Gastroesophageal sphincter (tissue), 4 donors: ENCODE measurements at regions not wholly inside any gene's neighbourhood (a gene's known extent, or its start where the extent isn't known, plus 50 kb on each side); places are given as distances from the start of the nearest gene placed in this dataset.

Experiments
- ATAC-seq: fragments of 150-250 bp; one replicate; pipeline ENCODE4 v1.9.1; 2016; ENCODE audit warnings: mild to moderate bottlenecking, moderate library complexity
- H3K27ac ChIP-seq, 4 donors: fragments of 200-600 bp; sonication (generic) in 3 of 4; 1 replicate in 3 of 4; 2 replicates in 1 of 4; pipeline ENCODE4 v1.5.1; 2016 to 2019
- H3K27me3 ChIP-seq: fragments of 200-600 bp; sonication (generic); one replicate; pipeline ENCODE4 v1.5.1; 2019
- H3K36me3 ChIP-seq, 2 donors: fragments of 200-600 bp; sonication (generic); one replicate each; pipeline ENCODE4 v1.5.1; 2019; ENCODE audit warnings: control low read depth in 1 of 2
- H3K4me1 ChIP-seq, 3 donors: fragments of 200-600 bp; sonication (generic); 1 replicate in 2 of 3; 2 replicates in 1 of 3; pipeline ENCODE4 v1.5.1; 2016 to 2019; ENCODE audit warnings: control low read depth in 2 of 3
- H3K4me3 ChIP-seq, 2 donors: fragments of 200-600 bp; sonication (generic); one replicate each; pipeline ENCODE4 v1.5.1; 2019; ENCODE audit warnings: mild to moderate bottlenecking in 1 of 2, moderate library complexity in 1 of 2
- H3K9me3 ChIP-seq, 3 donors: fragments of 200-600 bp; sonication (generic); one replicate each; pipeline ENCODE4 v1.5.1; 2017 to 2019; ENCODE audit warnings: control low read depth in 2 of 3
- EP300 ChIP-seq: sonication (generic); formaldehyde crosslinking; IDR thresholded peaks from one replicate; pipeline ENCODE4 v1.6.1; 2017; ENCODE audit warnings: antibody characterized with exemption, mild to moderate bottlenecking
- POLR2A ChIP-seq, 2 donors: fragments of 450-650 bp; IDR thresholded peaks; one replicate each; pipeline ENCODE4 v1.6.1; 2017; ENCODE audit warnings: antibody characterized with exemption in 2 of 2, mild to moderate bottlenecking in 2 of 2, moderate library complexity in 1 of 2
- POLR2AphosphoS5 ChIP-seq: sonication (generic); formaldehyde crosslinking; IDR thresholded peaks from one replicate; pipeline ENCODE4 v1.6.1; 2017; ENCODE audit warnings: antibody characterized with exemption
- WGBS, 2 donors: methylation state at CpG; one replicate each; pipeline ENCODE4 v1.1.5; 2018; ENCODE audit warnings: low coverage in 1 of 2; 5-methylcytosine and 5-hydroxymethylcytosine counted together
- TF ChIP-seq, protein P1 (sequence below), 4 experiments: fragments of 200-600 bp in 2 of 4; fragments of 450-650 bp in 2 of 4; sonication (generic) in 1 of 4; IDR thresholded peaks; one replicate each; pipeline ENCODE4 v1.5.1; 2017 to 2019; ENCODE audit warnings: antibody characterized with exemption in 4 of 4, mild to moderate bottlenecking in 2 of 4, moderate library complexity in 2 of 4

DNA sequence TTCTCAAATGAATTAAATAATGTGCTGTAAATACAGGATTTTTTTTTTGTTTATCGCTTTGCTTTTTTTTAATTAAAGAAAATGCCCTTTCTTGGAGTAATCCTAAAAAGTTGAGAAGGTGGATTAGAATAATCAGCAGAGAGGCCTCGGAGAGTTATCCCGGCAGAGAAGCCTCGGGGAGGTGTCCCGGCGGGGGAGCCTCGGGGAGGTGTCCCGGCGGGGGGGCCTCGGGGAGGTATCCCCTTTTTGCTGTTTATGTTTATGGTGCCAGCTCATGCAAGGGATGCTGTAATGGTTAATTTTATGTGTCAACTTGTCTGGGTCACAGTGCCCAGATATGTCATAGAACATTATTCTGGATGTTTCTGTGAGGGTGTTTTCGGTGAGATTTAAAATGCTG lies 263.0 kb upstream of the TRIB2 start:
- Histone ChIP-seq H3K9me3 (no peaks in the 10 kb centered on the region), H3K4me1 (peaks cover 0 to 31% (median 16%) of the 10 kb centered on the region in 3 donors), H3K27me3 (no peaks in the 10 kb centered on the region), H3K27ac (no peak overlapping the region), H3K4me3 (no peak overlapping the region), H3K36me3 (no peaks in the 10 kb centered on the region)
- no peak for ATAC-seq
- no peak for TF ChIP-seq POLR2AphosphoS5
- TF ChIP-seq, protein P1, sequence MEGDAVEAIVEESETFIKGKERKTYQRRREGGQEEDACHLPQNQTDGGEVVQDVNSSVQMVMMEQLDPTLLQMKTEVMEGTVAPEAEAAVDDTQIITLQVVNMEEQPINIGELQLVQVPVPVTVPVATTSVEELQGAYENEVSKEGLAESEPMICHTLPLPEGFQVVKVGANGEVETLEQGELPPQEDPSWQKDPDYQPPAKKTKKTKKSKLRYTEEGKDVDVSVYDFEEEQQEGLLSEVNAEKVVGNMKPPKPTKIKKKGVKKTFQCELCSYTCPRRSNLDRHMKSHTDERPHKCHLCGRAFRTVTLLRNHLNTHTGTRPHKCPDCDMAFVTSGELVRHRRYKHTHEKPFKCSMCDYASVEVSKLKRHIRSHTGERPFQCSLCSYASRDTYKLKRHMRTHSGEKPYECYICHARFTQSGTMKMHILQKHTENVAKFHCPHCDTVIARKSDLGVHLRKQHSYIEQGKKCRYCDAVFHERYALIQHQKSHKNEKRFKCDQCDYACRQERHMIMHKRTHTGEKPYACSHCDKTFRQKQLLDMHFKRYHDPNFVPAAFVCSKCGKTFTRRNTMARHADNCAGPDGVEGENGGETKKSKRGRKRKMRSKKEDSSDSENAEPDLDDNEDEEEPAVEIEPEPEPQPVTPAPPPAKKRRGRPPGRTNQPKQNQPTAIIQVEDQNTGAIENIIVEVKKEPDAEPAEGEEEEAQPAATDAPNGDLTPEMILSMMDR (IDR thresholded peaks at IDR 0.05): no peak
- TF ChIP-seq EP300: no peak
- no peak for TF ChIP-seq POLR2A (IDR thresholded peaks at IDR 0.05)
- 83 to 100% methylated on average over 1 to 11 of the region's 11 CpGs for WGBS, 2 donors

DNA sequence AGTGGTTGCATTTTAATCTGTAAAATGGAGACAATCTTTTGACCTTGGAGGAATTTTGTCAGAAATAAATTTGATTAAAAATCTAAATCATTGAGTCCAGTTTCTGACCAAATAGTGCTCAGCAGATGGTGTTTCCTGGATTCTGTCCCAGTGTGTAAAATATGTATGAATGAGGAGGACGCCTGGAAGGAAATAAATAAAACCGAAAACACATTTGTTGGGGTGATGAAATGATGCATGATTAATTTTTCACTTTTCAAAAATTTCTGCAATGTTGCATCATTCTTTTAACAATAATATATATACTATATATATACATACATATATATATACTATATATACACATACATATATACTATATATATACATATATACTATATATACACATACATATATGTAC lies 261.1 kb upstream of the TRIB2 start:
- WGBS, 2 donors: 29 to 72% methylated on average over 2 of the region's 2 CpGs
- Histone ChIP-seq H3K27me3 (no peaks in the 10 kb centered on the region), H3K36me3 (no peaks in the 10 kb centered on the region), H3K27ac (no peak overlapping the region), H3K9me3 (no peaks in the 10 kb centered on the region), H3K4me1 (peaks cover 0 to 31% (median 16%) of the 10 kb centered on the region in 3 donors), H3K4me3 (no peak overlapping the region)
- TF ChIP-seq POLR2A (IDR thresholded peaks at IDR 0.05) (no peak), EP300 (no peak), POLR2AphosphoS5 (no peak)
- TF ChIP-seq, protein P1 (IDR thresholded peaks at IDR 0.05): no peak
- ATAC-seq: no peak

DNA sequence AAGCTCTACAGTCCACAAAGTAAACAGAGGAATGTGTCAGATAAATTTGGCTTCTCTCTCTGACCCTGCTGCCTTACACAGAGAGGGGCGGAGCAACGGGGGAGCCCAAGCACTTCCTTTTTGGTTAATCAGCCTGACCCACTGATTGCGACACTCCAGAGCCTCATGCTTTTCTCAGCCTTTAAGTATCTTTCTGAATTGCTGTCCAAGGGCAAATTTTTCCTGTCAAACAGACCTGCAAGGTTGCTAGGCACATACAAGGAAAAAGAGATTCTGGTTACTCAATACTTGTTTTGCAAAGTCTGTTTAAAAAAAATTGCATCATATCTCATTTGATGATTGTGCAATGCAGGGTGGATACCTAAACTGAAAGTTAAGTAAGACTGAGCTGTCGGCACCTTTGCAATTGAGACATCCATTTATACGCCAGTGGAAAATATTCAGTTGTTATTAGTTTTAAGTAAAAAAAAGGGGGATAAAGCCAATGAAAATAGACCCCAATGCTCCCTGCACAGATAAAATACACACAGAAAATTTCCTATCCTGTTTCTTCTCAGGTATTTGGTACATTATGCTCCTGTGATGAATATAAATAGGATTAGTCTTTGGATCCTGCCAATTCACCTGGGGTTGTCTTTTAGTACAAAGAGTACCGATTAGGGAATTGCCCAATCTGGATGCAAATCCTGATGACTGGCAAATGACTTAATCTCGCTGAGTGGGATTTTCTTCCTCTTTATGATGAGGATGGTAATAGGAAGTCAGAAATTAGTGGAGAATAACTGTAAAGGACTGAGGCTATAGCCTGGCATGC lies 260.2 kb upstream of the TRIB2 start:
- peak; percentile 96 for ATAC-seq
- Histone ChIP-seq H3K36me3 (no peaks in the 10 kb centered on the region), H3K27me3 (no peaks in the 10 kb centered on the region), H3K4me3 (no peak overlapping the region), H3K27ac (peak overlapping the region; percentile 59 to 78 (median 62)), H3K9me3 (no peaks in the 10 kb centered on the region), H3K4me1 (peaks cover 0 to 28% (median 16%) of the 10 kb centered on the region in 3 donors)
- peak; percentile 44 for TF ChIP-seq EP300
- no peak for TF ChIP-seq POLR2A (IDR thresholded peaks at IDR 0.05)
- TF ChIP-seq POLR2AphosphoS5: peak; percentile 96
- WGBS, 2 donors: 17 to 58% methylated on average over 5 to 7 of the region's 7 CpGs

DNA sequence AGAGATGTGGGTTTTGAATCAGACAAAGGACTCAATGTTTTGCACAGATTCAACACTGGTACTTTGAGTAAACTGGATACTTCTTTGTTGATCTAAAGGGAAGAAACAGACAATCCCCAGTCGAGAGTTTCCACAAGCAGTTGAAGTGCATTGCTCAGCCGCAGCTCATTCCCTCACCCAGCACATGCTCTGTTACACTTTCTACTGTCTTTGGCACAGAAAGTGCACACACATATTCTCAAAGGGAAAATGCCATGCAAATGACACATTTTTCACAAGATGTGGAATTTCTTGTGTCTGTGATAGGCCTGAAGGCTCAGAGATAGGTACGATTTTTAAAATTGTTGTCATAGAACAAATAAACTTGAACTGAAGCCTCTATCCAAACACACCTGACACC lies 258.9 kb upstream of the TRIB2 start:
- ATAC-seq: no peak
- no peaks in the 10 kb centered on the region for H3K27me3 ChIP-seq
- H3K27ac ChIP-seq: peak overlapping the region; percentile 59 to 78 (median 62)
- 63 to 94% methylated on average over 3 of the region's 3 CpGs for WGBS, 2 donors
- TF ChIP-seq EP300 (no peak), POLR2A (IDR thresholded peaks at IDR 0.05) (no peak), POLR2AphosphoS5 (no peak)
- TF ChIP-seq, protein P1 (IDR thresholded peaks at IDR 0.05): no peak
- no peaks in the 10 kb centered on the region for H3K9me3 ChIP-seq
- H3K4me1 ChIP-seq: peaks cover 0 to 16% (median 12%) of the 10 kb centered on the region in 3 donors
- no peak overlapping the region for H3K4me3 ChIP-seq
- no peaks in the 10 kb centered on the region for H3K36me3 ChIP-seq

DNA sequence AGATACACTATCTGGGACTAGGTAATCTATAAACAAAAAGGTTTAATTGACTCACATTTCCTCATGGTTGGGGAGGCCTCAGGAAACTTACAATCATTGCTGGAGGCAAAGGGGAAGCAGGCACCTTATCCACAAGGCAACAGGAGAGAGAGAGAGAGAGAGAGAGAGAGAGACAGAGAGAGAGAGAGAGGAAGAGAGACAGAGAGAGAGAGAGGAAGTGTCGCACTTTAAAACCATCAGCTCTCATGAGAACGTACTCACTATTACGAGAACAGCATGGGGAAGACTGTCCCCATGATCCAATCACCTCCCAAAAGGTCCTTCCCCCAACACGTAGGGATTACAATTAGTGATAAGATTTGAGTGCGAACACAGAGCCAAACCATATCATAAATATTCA lies 253.5 kb upstream of the TRIB2 start:
- Histone ChIP-seq H3K27ac (no peak overlapping the region), H3K36me3 (no peaks in the 10 kb centered on the region), H3K4me3 (no peak overlapping the region), H3K9me3 (no peaks in the 10 kb centered on the region), H3K27me3 (no peaks in the 10 kb centered on the region), H3K4me1 (no peaks in the 10 kb centered on the region)
- no peak for ATAC-seq
- TF ChIP-seq, protein P1 (IDR thresholded peaks at IDR 0.05): no peak
- TF ChIP-seq POLR2A (IDR thresholded peaks at IDR 0.05) (no peak), EP300 (no peak), POLR2AphosphoS5 (no peak)
- 69 to 75% methylated on average over 4 to 5 of the region's 5 CpGs for WGBS, 2 donors
